GM12874 (cell line): ENCODE measurements at regions not wholly inside any gene's neighbourhood (a gene's known extent, or its start where the extent isn't known, plus 50 kb on each side); places are given as distances from the start of the nearest gene placed in this dataset.

Source experiments
- TF ChIP-seq, protein P1 (sequence below): IDR thresholded peaks from 2 replicates; pipeline ENCODE4 v1.5.1; 2011; ENCODE audit warnings: low read depth, mild to moderate bottlenecking, control low read depth, low read length, moderate library complexity; ENCODE audit not compliant: insufficient read depth

DNA sequence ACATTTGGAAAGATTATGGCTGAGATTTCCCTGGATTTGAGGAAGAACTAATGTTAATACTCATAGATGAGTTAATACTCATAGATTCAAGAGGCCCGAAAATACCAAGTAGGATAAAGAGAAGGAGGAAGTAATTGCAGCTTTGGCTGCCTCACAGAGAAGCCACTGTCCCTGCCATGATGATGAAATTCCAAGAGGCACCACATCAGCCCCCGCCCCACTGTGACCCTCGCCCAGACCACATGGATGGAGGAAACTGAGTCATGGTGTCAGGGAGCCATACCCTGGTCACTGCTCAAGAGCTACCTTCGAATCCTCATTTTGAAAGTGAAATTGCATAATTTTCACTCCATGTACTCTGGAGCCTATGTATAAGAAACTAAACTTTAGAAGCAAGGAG is 57.6 kb upstream of the SLC22A11 start:
- TF ChIP-seq, protein P1, sequence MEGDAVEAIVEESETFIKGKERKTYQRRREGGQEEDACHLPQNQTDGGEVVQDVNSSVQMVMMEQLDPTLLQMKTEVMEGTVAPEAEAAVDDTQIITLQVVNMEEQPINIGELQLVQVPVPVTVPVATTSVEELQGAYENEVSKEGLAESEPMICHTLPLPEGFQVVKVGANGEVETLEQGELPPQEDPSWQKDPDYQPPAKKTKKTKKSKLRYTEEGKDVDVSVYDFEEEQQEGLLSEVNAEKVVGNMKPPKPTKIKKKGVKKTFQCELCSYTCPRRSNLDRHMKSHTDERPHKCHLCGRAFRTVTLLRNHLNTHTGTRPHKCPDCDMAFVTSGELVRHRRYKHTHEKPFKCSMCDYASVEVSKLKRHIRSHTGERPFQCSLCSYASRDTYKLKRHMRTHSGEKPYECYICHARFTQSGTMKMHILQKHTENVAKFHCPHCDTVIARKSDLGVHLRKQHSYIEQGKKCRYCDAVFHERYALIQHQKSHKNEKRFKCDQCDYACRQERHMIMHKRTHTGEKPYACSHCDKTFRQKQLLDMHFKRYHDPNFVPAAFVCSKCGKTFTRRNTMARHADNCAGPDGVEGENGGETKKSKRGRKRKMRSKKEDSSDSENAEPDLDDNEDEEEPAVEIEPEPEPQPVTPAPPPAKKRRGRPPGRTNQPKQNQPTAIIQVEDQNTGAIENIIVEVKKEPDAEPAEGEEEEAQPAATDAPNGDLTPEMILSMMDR: no peak

DNA sequence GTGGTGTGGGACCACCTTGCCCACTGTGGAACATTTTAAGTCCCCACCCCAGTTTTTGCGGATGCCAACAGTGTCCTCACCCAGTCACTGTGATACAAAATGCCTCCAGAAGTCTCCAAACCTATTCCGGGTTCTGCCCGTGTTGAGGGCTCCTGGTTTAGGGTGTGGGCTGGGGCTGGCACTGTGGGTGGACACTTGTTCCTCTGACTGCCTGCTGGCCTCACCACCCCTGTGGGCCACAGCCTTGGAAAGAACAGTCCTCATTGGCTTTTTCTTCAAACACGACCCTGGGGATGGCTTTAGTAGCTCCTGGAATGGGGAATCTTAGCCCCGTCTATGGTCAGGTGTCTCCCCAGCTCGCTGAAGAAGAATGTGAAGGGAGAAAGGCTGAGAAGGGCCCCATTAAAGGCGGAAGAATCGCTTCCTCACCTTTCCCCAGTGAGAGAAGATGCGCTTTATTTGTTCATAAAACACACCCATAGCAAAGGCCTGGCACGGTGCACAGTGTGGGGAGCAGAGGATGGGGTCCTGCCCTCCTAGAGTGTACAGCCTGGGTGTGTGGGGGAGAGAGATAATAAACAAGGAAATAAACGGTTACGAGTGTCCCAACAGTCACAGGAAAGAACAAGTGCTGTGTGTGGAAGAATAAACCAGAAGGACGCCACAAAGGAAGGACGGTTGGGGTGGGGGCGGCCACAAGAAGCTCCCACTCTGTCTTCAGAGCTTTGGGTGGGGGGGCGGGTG is 56.3 kb upstream of the SLC22A11 start:
- TF ChIP-seq, protein P1: no peak

DNA sequence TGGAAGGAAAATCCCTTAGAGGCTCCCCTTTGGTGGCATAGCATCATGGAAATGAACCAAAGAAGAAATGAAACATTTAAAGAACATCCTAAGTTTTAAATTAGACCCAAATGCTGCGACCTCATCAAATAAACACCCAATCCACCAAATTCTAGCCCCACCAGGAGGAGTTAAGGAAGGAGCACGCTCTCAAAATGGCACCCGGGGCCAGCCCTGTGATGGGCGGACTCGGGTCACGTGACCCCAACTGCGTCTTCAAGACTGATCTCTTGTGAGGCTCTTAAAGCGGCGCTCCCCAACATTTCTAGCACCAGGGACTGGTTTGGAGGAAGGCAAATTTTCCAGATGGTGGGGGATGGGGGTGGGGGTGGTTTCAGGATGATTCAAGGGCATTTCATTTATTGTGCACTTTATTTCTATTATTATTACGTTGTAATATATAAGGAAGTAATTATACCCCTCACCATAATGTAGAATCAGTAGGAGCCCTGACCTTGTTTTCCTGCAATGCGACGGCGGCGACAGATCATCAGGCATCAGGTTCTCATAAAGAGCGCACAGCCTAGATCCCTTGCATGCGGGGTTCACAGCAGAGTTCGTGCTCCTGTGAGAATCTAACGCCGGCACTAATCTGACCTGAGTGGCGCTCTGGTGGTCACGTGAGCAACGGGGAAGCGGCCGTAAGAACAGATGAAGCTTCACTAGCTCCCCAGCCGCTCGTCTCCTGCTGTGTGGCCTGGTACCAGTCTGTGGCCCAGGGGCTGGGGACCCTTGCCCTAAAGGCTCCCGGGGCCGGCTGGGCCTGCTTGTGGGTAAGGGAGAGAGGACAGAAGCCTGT is 55.3 kb upstream of the SLC22A11 start:
- TF ChIP-seq, protein P1: no peak

DNA sequence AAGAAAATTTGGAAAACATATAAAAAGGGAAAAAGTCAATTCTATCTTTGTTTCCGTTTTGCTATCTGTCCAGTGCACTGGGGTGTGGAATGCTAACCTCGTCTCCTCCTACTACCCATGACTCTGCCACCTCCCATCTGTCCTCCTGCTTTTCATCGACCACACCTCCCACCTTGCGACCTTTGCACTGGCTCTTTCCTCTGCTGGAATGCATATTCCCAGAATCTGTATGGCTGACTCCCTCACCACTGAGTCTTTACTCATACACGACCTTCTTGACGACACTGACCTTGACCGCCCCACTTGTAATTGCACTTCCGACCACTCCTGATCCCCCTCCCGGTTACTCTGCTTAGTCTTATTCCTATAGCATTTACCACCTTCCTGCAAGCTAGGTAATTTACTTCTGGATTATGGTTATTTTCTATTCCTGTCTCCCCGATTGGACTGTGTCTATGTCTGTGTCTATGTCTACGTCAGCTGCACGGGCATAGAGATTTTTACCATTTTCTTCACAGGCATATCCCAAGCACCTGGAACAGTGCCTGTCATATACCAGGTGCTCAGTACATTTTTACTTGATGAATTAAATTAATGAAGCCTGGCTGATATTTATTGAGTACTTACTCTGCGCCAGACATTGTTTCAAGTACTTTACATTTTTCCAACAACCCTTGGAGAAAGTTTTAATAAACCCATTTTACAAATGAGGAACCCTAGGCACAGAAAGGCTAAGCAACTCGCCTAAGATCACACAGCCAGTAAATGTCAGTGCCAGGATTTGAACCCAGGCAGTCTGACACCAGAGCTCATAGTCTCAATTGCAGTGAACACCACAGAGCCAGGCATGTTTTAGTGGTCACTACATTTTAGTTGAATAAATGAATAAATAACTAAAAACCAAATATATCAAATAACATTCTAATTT is 54.0 kb upstream of the SLC22A11 start:
- TF ChIP-seq, protein P1: no peak

DNA sequence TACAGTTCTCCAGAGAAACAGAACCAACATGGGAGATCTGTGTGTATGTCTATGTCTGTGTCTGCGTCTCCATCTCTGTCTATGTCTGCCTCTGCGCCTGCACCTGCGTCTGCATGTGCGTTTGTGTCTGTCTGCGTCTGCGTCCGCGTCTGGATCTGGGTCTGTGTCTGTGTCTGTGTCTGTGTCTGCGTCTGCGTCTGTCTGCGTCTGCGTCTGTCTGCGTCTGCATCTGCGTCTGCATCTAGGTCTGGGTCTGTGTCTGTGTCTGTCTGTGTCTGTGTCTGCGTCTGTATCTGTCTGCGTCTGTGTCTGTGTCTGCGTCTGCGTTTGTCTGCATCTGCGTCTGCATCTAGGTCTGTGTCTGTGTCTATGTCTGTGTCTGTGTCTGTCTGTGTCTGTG is 53.1 kb upstream of the SLC22A11 start:
- TF ChIP-seq, protein P1: no peak

DNA sequence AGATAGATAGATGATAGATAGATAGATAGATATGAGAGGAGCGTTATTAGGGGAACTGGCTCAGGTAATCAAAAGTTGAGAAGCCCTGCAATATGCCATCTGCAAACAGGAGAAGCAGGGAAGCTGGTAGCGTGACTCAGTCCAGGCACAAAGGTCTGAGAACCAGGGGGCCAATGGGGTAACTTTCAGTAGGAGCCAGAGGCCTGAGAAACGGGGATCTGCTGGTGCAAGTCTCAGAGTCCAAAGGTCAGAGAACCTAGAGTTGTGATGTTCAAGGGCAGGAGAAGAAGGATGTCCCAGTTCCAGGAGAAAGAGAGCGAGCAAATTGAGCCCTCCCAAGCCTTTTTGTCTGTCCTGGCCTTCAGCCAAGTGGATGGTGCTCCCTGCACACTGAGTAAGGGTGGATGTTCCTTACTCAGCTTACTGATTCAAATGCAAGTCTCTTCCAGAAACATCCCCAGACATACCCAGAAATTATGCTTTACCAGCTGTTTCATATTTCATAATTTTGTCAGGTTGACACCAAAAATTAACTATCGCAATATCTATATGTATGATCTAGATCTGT is 52.5 kb upstream of the SLC22A11 start:
- TF ChIP-seq, protein P1: no peak
